GM12892 (cell line): ENCODE measurements at regions not wholly inside any gene's neighbourhood (a gene's known extent, or its start where the extent isn't known, plus 50 kb on each side); places are given as distances from the start of the nearest gene placed in this dataset.

Source experiments
- POLR2A ChIP-seq: IDR thresholded peaks from 2 replicates; pipeline ENCODE4 v1.6.1; 2011; ENCODE audit warnings: low read depth, low read length, control low read depth
- POLR2AphosphoS5 ChIP-seq: IDR thresholded peaks from 2 replicates; pipeline ENCODE4 v1.6.1; 2011; ENCODE audit warnings: low read depth, low read length, control low read depth
- TAF1 ChIP-seq: IDR thresholded peaks from 2 replicates; pipeline ENCODE4 v1.6.1; 2011; ENCODE audit warnings: low read depth, mild to moderate bottlenecking, control low read depth, low read length, borderline replicate concordance

- TF ChIP-seq POLR2A = no peak
- no peak for TF ChIP-seq POLR2AphosphoS5
- no peak for TF ChIP-seq TAF1
Observed at GRCh38 chr3:117404141-117404540, 694.6 kb downstream of the TUSC7 start.
